ENCODE measurements at regions not wholly inside any gene's neighbourhood (a gene's known extent, or its start where the extent isn't known, plus 50 kb on each side); places are given as distances from the start of the nearest gene placed in this dataset.

DNA sequence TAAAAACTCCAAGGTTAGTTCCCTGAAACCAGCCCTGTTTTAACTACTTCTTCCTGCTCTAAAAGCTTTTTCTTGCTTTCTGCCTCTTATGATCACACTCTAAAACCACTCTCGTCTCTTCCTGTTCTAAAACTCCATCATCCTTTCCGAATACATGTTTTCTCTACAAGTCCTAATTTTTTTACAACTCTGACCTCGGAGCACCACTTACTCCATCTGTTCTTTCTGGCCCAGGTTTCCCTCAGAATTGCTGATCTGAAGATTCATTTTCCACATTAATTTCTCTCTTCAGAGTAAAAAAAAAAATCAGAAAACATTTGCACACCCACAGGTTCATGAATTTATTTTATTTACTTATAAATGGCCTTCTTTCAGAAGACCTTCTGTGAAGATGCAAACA, 265.7 kb upstream of the CADM1 start (continued):
- TF ChIP-seq ATOH8 (CRISPR knock-in tag; IDR thresholded peaks at IDR 0.05; ENCODE audit: low read depth) (no peak), CHD2 (IDR thresholded peaks at IDR 0.05; ENCODE audit: low read length, partially characterized antibody) (no peak), SREBF2 (IDR thresholded peaks at IDR 0.05) (no peak), HOXA7 (CRISPR knock-in tag; IDR thresholded peaks at IDR 0.05) (no peak), MYC (IDR thresholded peaks at IDR 0.05; ENCODE audit: borderline replicate concordance, low read length) (no peak)

- H3K4me1 ChIP-seq, result no peaks in the 10 kb centered on the region
- 48% methylated on average over 3 of the region's 3 CpGs for WGBS (ENCODE audit: missing lambda C conversion rate)
- H3K27ac ChIP-seq, result no peak overlapping the region
- ChIA-PET CTCF (no interaction called here), POLR2A (no interaction called here)
- TF ChIP-seq PHF8 (IDR thresholded peaks at IDR 0.05; ENCODE audit: borderline replicate concordance, low read depth), result no peak
- TF ChIP-seq, protein P1, sequence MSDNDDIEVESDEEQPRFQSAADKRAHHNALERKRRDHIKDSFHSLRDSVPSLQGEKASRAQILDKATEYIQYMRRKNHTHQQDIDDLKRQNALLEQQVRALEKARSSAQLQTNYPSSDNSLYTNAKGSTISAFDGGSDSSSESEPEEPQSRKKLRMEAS (IDR thresholded peaks at IDR 0.05), result no peak
- no peak for TF ChIP-seq KDM5A (IDR thresholded peaks at IDR 0.05)
- TF ChIP-seq ATOH8 (CRISPR knock-in tag; IDR thresholded peaks at IDR 0.05; ENCODE audit: low read depth), result no peak
- no peak for TF ChIP-seq CEBPB (IDR thresholded peaks at IDR 0.05)
- no peak for TF ChIP-seq FOSB (CRISPR knock-in tag; IDR thresholded peaks at IDR 0.05)
- no peak for TF ChIP-seq FOSL2 (IDR thresholded peaks at IDR 0.05)
- no peak for TF ChIP-seq FOSL2 (CRISPR knock-in tag; IDR thresholded peaks at IDR 0.05)
- no peak for TF ChIP-seq ZC3H11A (IDR thresholded peaks at IDR 0.05)
- no peak for TF ChIP-seq NR3C1 (IDR thresholded peaks at IDR 0.05)
- TF ChIP-seq RARB (CRISPR knock-in tag; IDR thresholded peaks at IDR 0.05), result no peak
- no peak for TF ChIP-seq CHD4 (IDR thresholded peaks at IDR 0.05; ENCODE audit: borderline replicate concordance)
- DNase-seq (ENCODE audit: low read depth in 1 of 2, low spot score in 1 of 2) (no peak), ATAC-seq (no peak), FAIRE-seq (no peak)
- H3K9me3 ChIP-seq, result no peaks in the 10 kb centered on the region
- no peak overlapping the region for H3K4me3 ChIP-seq
- H3K4me2 ChIP-seq, result no peak overlapping the region
Observed at GRCh38 chr11:115767883-115768282, 263.7 kb upstream of the CADM1 start.

DNA sequence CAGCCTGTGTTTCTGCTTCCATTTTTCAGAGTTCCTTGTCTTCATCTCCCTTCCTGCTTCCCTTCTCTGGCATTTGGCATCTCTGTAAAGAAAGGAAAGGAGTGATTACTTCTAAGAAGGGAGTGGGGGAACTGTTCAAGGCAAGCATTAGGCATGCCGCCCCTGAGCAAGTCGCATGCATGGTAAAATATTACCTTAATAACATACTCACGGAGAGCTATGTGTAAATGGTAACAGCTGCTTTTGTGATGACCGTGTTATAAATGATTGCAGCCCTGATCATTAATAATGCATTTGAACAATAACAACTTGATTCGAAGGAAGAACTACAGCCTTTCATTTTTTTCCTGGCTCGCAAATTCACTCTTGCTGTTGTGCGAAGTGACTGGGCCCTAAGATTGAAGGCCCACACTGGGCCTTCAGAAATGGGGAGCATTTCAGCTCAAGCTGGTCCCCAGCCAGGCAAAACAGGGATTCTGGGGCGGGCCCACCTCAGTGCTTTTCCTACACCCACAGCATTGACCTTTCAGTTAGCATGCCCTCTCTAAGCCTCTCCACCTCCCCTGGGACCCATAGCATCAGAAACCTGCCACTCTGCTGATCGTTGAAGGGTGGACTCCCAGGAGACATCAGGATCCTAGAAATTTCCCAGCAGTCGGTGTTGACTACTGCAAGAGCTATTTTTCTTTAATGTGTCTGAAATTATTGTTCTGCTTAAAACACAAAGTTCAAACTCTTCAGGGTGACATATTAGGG, 263.0 kb upstream of the CADM1 start:
- ChIA-PET POLR2A (no interaction called here), CTCF (no interaction called here)
- H3K4me1 ChIP-seq, result no peaks in the 10 kb centered on the region
- DNase-seq (ENCODE audit: low read depth in 1 of 2, low spot score in 1 of 2), result no peak
- TF ChIP-seq KDM1A (IDR thresholded peaks at IDR 0.05; ENCODE audit: low read depth) (no peak), HOXB5 (CRISPR knock-in tag; IDR thresholded peaks at IDR 0.05) (no peak), KDM5A (IDR thresholded peaks at IDR 0.05) (no peak), PBX3 (IDR thresholded peaks at IDR 0.05) (no peak), NR3C1 (IDR thresholded peaks at IDR 0.05) (no peak), ESRRA (IDR thresholded peaks at IDR 0.05; ENCODE audit: borderline replicate concordance, low read length) (no peak), ZFP36 (IDR thresholded peaks at IDR 0.05; ENCODE audit: borderline replicate concordance, partially characterized antibody) (no peak), CHD4 (IDR thresholded peaks at IDR 0.05; ENCODE audit: borderline replicate concordance) (no peak), HES2 (IDR thresholded peaks at IDR 0.05) (no peak), RFX5 (IDR thresholded peaks at IDR 0.05) (no peak), EP300 (IDR thresholded peaks at IDR 0.05) (no peak)
- WGBS (ENCODE audit: missing lambda C conversion rate), result 53% methylated on average over 9 of the region's 10 CpGs
- H3K4me3 ChIP-seq, result no peak overlapping the region
- H3K9me3 ChIP-seq, result no peaks in the 10 kb centered on the region
- ATAC-seq, result no peak
- no peak for FAIRE-seq
- H3K27ac ChIP-seq, result no peak overlapping the region
- H3K4me2 ChIP-seq, result no peak overlapping the region
